WTC11 (cell line): ENCODE measurements at regions not wholly inside any gene's neighbourhood (a gene's known extent, or its start where the extent isn't known, plus 50 kb on each side); places are given as distances from the start of the nearest gene placed in this dataset.

ENCODE experiments used
- ATAC-seq: fragments of 200-7000 bp; cut with Tn5 transposase; 2 replicates; pipeline ENCODE4 v1.10.0; 2021; ENCODE audit warnings: mild to moderate bottlenecking, moderate library complexity
- CTCF ChIA-PET: fragments of 300-600 bp; sonication (Branson Sonifier 250); formaldehyde crosslinking; loops from one replicate; lab custom pipeline; 2021; ENCODE audit warnings: antibody characterized with exemption; lab: Charles Lee
- POLR2A ChIA-PET: fragments of 350-600 bp; sonication (Branson Sonifier 250); formaldehyde crosslinking; loops from one replicate; lab custom pipeline; 2021; ENCODE audit warnings: antibody characterized with exemption; lab: Charles Lee
- DNase-seq: peaks from one replicate; pipeline ENCODE4 v3.0.0; 2021; ENCODE audit warnings: low spot score
- H3K27ac Mint-ChIP-seq: 2 replicates; pipeline ENCODE4 v1.8.0; 2021; ENCODE audit warnings: mixed read lengths
- H3K27me3 Mint-ChIP-seq: 2 replicates; pipeline ENCODE4 v1.8.0; 2021; ENCODE audit warnings: low read depth, mild to moderate bottlenecking, moderate library complexity, mixed read lengths
- H3K36me3 Mint-ChIP-seq: 2 replicates; pipeline ENCODE4 v1.8.0; 2021; ENCODE audit warnings: mixed read lengths
- H3K4me1 Mint-ChIP-seq: 2 replicates; pipeline ENCODE4 v1.8.0; 2022; ENCODE audit warnings: mixed read lengths
- H3K4me3 Mint-ChIP-seq: 2 replicates; pipeline ENCODE4 v1.8.0; 2021; ENCODE audit warnings: mild to moderate bottlenecking, moderate library complexity, mixed read lengths
- H3K9me3 Mint-ChIP-seq: 2 replicates; pipeline ENCODE4 v1.8.0; 2021; ENCODE audit warnings: mixed read lengths
- AR ChIP-seq: fragments of 250-450 bp; sonication (Bioruptor Pico); IDR thresholded peaks from 2 replicates; pipeline ENCODE4 v1.9.0; 2021; ENCODE audit warnings: mild to moderate bottlenecking
- ATF1 ChIP-seq: sonication (generic); formaldehyde crosslinking; IDR thresholded peaks from 2 replicates; pipeline ENCODE4 v1.8.1; 2023; ENCODE audit warnings: mild to moderate bottlenecking, moderate library complexity, missing genetic modification reagents
- ERG ChIP-seq: fragments of 250-450 bp; sonication (Bioruptor Pico); IDR thresholded peaks from 2 replicates; pipeline ENCODE4 v1.8.0; 2021; ENCODE audit warnings: mild to moderate bottlenecking
- ESRRA ChIP-seq: sonication (generic); formaldehyde crosslinking; IDR thresholded peaks from 2 replicates; pipeline ENCODE4 v1.8.1; 2022; ENCODE audit warnings: mild to moderate bottlenecking, missing genetic modification reagents, borderline replicate concordance
- GABPB1 ChIP-seq: sonication (generic); formaldehyde crosslinking; IDR thresholded peaks from 2 replicates; pipeline ENCODE4 v1.8.1; 2023; ENCODE audit warnings: mild to moderate bottlenecking, missing genetic modification reagents
- JUN ChIP-seq: sonication (generic); formaldehyde crosslinking; IDR thresholded peaks from 2 replicates; pipeline ENCODE4 v1.8.0; 2023; ENCODE audit warnings: mild to moderate bottlenecking, missing genetic modification reagents
- NFATC4 ChIP-seq: fragments of 250-450 bp; sonication (Bioruptor Pico); IDR thresholded peaks from 2 replicates; pipeline ENCODE4 v1.9.0; 2021; ENCODE audit warnings: mild to moderate bottlenecking
- NFE2L1 ChIP-seq: sonication (generic); formaldehyde crosslinking; IDR thresholded peaks from 2 replicates; pipeline ENCODE4 v1.8.1; 2023; ENCODE audit warnings: missing genetic modification reagents
- OVOL2 ChIP-seq: fragments of 250-450 bp; sonication (Bioruptor Pico); IDR thresholded peaks from 2 replicates; pipeline ENCODE4 v1.9.0; 2021; ENCODE audit warnings: mild to moderate bottlenecking, borderline replicate concordance
- PRDM15 ChIP-seq: sonication (generic); formaldehyde crosslinking; IDR thresholded peaks from 2 replicates; pipeline ENCODE4 v1.8.0; 2022; ENCODE audit warnings: missing genetic modification reagents
- PRRX2 ChIP-seq: fragments of 250-450 bp; sonication (Bioruptor Pico); IDR thresholded peaks from 2 replicates; pipeline ENCODE4 v1.8.0; 2021; ENCODE audit warnings: mild to moderate bottlenecking
- SP1 ChIP-seq: sonication (generic); formaldehyde crosslinking; conservative IDR thresholded peaks from 2 replicates; pipeline ENCODE4 v1.8.1; 2022; ENCODE audit warnings: missing genetic modification reagents
- ZMAT4 ChIP-seq: fragments of 250-450 bp; sonication (Bioruptor Pico); IDR thresholded peaks from 2 replicates; pipeline ENCODE4 v1.9.0; 2021; ENCODE audit warnings: mild to moderate bottlenecking
- ZNF512 ChIP-seq: sonication (generic); formaldehyde crosslinking; IDR thresholded peaks from 2 replicates; pipeline ENCODE4 v1.8.1; 2022; ENCODE audit warnings: missing genetic modification reagents, borderline replicate concordance
- TF ChIP-seq, protein P1 (sequence below): sonication (generic); formaldehyde crosslinking; IDR thresholded peaks from 2 replicates; pipeline ENCODE4 v1.8.0; 2022; ENCODE audit warnings: mild to moderate bottlenecking, missing genetic modification reagents
- TF ChIP-seq, protein P2 (sequence below): sonication (generic); formaldehyde crosslinking; IDR thresholded peaks from 2 replicates; pipeline ENCODE4 v1.8.1; 2022; ENCODE audit warnings: mild to moderate bottlenecking, missing genetic modification reagents, moderate library complexity, borderline replicate concordance

DNA sequence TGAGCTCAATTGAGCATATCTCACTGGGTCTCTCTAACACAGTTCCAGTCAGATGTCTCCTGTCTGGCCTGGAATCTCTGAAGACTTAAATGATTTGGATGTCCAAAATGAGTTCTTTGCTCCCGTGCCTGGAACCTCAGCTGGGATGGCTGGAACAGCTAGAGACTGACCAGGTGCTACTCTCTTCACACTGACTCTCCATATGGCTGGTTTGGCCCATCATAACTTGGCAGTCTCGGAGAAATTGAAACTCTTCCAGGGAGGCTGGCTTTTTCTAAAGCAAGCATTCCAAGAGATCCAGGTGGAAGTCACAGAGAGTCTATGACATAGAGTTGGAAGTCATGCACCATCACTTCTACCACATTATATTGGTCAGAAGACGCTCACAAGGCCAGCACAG lies 129.6 kb upstream of the NOL4 start:
- Mint-ChIP-seq H3K9me3 (peaks cover 19% of the 10 kb centered on the region), H3K36me3 (no peaks in the 10 kb centered on the region), H3K4me1 (no peaks in the 10 kb centered on the region), H3K4me3 (no peak overlapping the region), H3K27ac (no peak overlapping the region), H3K27me3 (no peaks in the 10 kb centered on the region; the same call in 1 of the 2 replicates)
- TF ChIP-seq ZMAT4 (CRISPR knock-in tag) (no peak), JUN (CRISPR knock-in tag) (no peak), OVOL2 (CRISPR knock-in tag) (no peak)
- POLR2A ChIA-PET: no interaction called here
- CTCF ChIA-PET: interaction anchor here (1.8 kb wide), 1 partner anchor 232 kb away, joined by 4 read pairs; no protein-coding TSS in a partner anchor
- ATAC-seq (no peak), DNase-seq (no peak)

- no peaks in the 10 kb centered on the region for H3K27me3 Mint-ChIP-seq
- TF ChIP-seq NFATC4 (CRISPR knock-in tag): no peak
- no peak for TF ChIP-seq ATF1 (CRISPR knock-in tag)
- TF ChIP-seq PRRX2 (CRISPR knock-in tag): no peak
- no peak for TF ChIP-seq PRDM15
- TF ChIP-seq, protein P1, sequence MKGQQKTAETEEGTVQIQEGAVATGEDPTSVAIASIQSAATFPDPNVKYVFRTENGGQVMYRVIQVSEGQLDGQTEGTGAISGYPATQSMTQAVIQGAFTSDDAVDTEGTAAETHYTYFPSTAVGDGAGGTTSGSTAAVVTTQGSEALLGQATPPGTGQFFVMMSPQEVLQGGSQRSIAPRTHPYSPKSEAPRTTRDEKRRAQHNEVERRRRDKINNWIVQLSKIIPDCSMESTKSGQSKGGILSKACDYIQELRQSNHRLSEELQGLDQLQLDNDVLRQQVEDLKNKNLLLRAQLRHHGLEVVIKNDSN: no peak
- TF ChIP-seq AR (CRISPR knock-in tag): no peak
- TF ChIP-seq GABPB1 (CRISPR knock-in tag): no peak
- TF ChIP-seq ESRRA (CRISPR knock-in tag): no peak
- TF ChIP-seq NFE2L1: no peak
- no peak for TF ChIP-seq ZNF512 (CRISPR knock-in tag)
- TF ChIP-seq, protein P2, sequence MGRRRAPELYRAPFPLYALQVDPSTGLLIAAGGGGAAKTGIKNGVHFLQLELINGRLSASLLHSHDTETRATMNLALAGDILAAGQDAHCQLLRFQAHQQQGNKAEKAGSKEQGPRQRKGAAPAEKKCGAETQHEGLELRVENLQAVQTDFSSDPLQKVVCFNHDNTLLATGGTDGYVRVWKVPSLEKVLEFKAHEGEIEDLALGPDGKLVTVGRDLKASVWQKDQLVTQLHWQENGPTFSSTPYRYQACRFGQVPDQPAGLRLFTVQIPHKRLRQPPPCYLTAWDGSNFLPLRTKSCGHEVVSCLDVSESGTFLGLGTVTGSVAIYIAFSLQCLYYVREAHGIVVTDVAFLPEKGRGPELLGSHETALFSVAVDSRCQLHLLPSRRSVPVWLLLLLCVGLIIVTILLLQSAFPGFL (CRISPR knock-in tag): no peak
- TF ChIP-seq SP1 (CRISPR knock-in tag): no peak
- no peak for TF ChIP-seq ERG (CRISPR knock-in tag)
- no peak overlapping the region for H3K4me3 Mint-ChIP-seq
- no peaks in the 10 kb centered on the region for H3K4me1 Mint-ChIP-seq
- no peak overlapping the region for H3K27ac Mint-ChIP-seq
- POLR2A ChIA-PET: no interaction called here
- DNase-seq (no peak), ATAC-seq (no peak)
- CTCF ChIA-PET: no interaction called here
- no peaks in the 10 kb centered on the region for H3K36me3 Mint-ChIP-seq
- H3K9me3 Mint-ChIP-seq: peaks cover 10% of the 10 kb centered on the region
Measured at GRCh38 chr18:34357944-34358580, 133.3 kb upstream of the NOL4 start.
